ENCODE measurements at regions not wholly inside any gene's neighbourhood (a gene's known extent, or its start where the extent isn't known, plus 50 kb on each side); places are given as distances from the start of the nearest gene placed in this dataset.

- TF ChIP-seq EZH2 (IDR thresholded peaks at IDR 0.05; ENCODE audit: borderline replicate concordance, low read depth, low read length) (no peak), JUN (IDR thresholded peaks at IDR 0.05; ENCODE audit: borderline replicate concordance, low read depth, low read length) (no peak), JUN (CRISPR knock-in tag; IDR thresholded peaks at IDR 0.05; ENCODE audit: borderline replicate concordance) (no peak), ZBTB11 (CRISPR knock-in tag; IDR thresholded peaks at IDR 0.05) (no peak), EHMT2 (IDR thresholded peaks at IDR 0.05) (no peak), ZHX1 (conservative IDR thresholded peaks at IDR 0.05; ENCODE audit: low read length) (no peak), HMG20A (CRISPR knock-in tag; conservative IDR thresholded peaks at IDR 0.05) (no peak), CHD4 (IDR thresholded peaks at IDR 0.05; ENCODE audit: insufficient read depth, insufficient replicate concordance, low read depth, low read length, poor library complexity, severe bottlenecking) (no peak), MAFK (IDR thresholded peaks at IDR 0.05; ENCODE audit: low read length) (no peak), CTCF (IDR thresholded peaks at IDR 0.05 in 2 of 3, conservative IDR thresholded peaks at IDR 0.05 in 1 of 3; ENCODE audit: insufficient read depth in 2 of 3, low read depth in 1 of 3, low read length in 3 of 3) (no peak), HNRNPLL (IDR thresholded peaks at IDR 0.05; ENCODE audit: low read depth, low read length, poor library complexity, severe bottlenecking) (no peak), PHF21A (IDR thresholded peaks at IDR 0.05; ENCODE audit: borderline replicate concordance, low read depth) (no peak)
Measured at GRCh38 chr12:118830296-118830695, 151.0 kb upstream of the SRRM4 start.
